ENCODE measurements at regions not wholly inside any gene's neighbourhood (a gene's known extent, or its start where the extent isn't known, plus 50 kb on each side); places are given as distances from the start of the nearest gene placed in this dataset.

- DNase-seq = no peak
- H4K20me1 ChIP-seq (ENCODE audit: low read length) = no peaks in the 10 kb centered on the region
- ChIA-PET CTCF (no interaction called here), POLR2A (ENCODE audit: unreplicated experiment) (no interaction called here)
- no peak overlapping the region for H3K9ac ChIP-seq (ENCODE audit: low read length)
- 0 out of 2 replicates have a peak, but pooled peaks cover 12% of the 10 kb centered on the region for H3K27me3 ChIP-seq (ENCODE audit: low read length)
- no TSS peak for BruUV-seq (replicated peaks)
- no peak overlapping the region for H2AFZ ChIP-seq (ENCODE audit: low read length)
- no peaks in the 10 kb centered on the region for H3K79me2 ChIP-seq (ENCODE audit: low read length)
- H3K4me1 ChIP-seq (ENCODE audit: insufficient read depth, low read length) = no peaks in the 10 kb centered on the region
- no peak overlapping the region for H3K4me3 ChIP-seq (ENCODE audit: low read length)
- no peaks in the 10 kb centered on the region for H3F3A ChIP-seq (ENCODE audit: low read length, unreplicated experiment)
- H3K9me2 ChIP-seq (replicated peaks; ENCODE audit: low read length) = no peaks in the 10 kb centered on the region
- H3K9me3 ChIP-seq (ENCODE audit: low read length) = no peaks in the 10 kb centered on the region
- no peak overlapping the region for H3K4me2 ChIP-seq (ENCODE audit: low read length)
- no peak overlapping the region for H3K27ac ChIP-seq (ENCODE audit: low read length)
- TF ChIP-seq EZH2 (IDR thresholded peaks at IDR 0.05; ENCODE audit: low read length, unreplicated experiment) (no peak), EZH2phosphoT487 (IDR thresholded peaks at IDR 0.05; ENCODE audit: borderline replicate concordance, low read length) (no peak), CTCF (conservative IDR thresholded peaks at IDR 0.05; ENCODE audit: low read depth, low read length) (no peak)
- no peak for ATAC-seq
- intact Hi-C loops (cut with micrococcal nuclease) = no loop called here
- no peaks in the 10 kb centered on the region for H3K36me3 ChIP-seq (ENCODE audit: low read depth, low read length)
Measured at GRCh38 chr2:36031471-36031870, 324.1 kb upstream of the CRIM1 start.

GRCh38 chr2:36027616-36028015 is 328.0 kb upstream of the CRIM1 start:
- Histone ChIP-seq H3K4me2 (ENCODE audit: low read length) (no peak overlapping the region), H3F3A (ENCODE audit: low read length, unreplicated experiment) (no peaks in the 10 kb centered on the region), H3K27me3 (ENCODE audit: low read length) (0 out of 2 replicates have a peak, but pooled peaks cover 12% of the 10 kb centered on the region), H2AFZ (ENCODE audit: low read length) (no peak overlapping the region), H3K27ac (ENCODE audit: low read length) (no peak overlapping the region), H3K36me3 (ENCODE audit: low read depth, low read length) (no peaks in the 10 kb centered on the region), H3K9me2 (replicated peaks; ENCODE audit: low read length) (no peaks in the 10 kb centered on the region), H3K4me1 (ENCODE audit: insufficient read depth, low read length) (no peaks in the 10 kb centered on the region), H3K79me2 (ENCODE audit: low read length) (no peaks in the 10 kb centered on the region), H3K4me3 (ENCODE audit: low read length) (no peak overlapping the region), H3K9me3 (ENCODE audit: low read length) (no peaks in the 10 kb centered on the region), H4K20me1 (ENCODE audit: low read length) (no peaks in the 10 kb centered on the region), H3K9ac (ENCODE audit: low read length) (no peak overlapping the region)
- DNase-seq (no peak), ATAC-seq (no peak)
- ChIA-PET CTCF (no interaction called here), POLR2A (ENCODE audit: unreplicated experiment) (no interaction called here)
- no TSS peak for BruUV-seq (replicated peaks)
- intact Hi-C loops (cut with micrococcal nuclease) = no loop called here
- TF ChIP-seq EZH2 (IDR thresholded peaks at IDR 0.05; ENCODE audit: low read length, unreplicated experiment) (no peak), CTCF (conservative IDR thresholded peaks at IDR 0.05; ENCODE audit: low read depth, low read length) (no peak), EZH2phosphoT487 (IDR thresholded peaks at IDR 0.05; ENCODE audit: borderline replicate concordance, low read length) (no peak)

GRCh38 chr2:36013064-36013463 is 342.5 kb upstream of the CRIM1 start:
- no peak overlapping the region for H3K4me2 ChIP-seq (ENCODE audit: low read length)
- H3K4me3 ChIP-seq (ENCODE audit: low read length) = no peak overlapping the region
- ChIA-PET CTCF (no interaction called here), POLR2A (ENCODE audit: unreplicated experiment) (no interaction called here)
- intact Hi-C loops (cut with micrococcal nuclease) = no loop called here
- no peak for DNase-seq
- no peaks in the 10 kb centered on the region for H4K20me1 ChIP-seq (ENCODE audit: low read length)
- no peak overlapping the region for H2AFZ ChIP-seq (ENCODE audit: low read length)
- H3K9me3 ChIP-seq (ENCODE audit: low read length) = no peaks in the 10 kb centered on the region
- no peaks in the 10 kb centered on the region for H3K79me2 ChIP-seq (ENCODE audit: low read length)
- BruUV-seq (replicated peaks) = no TSS peak
- H3K4me1 ChIP-seq (ENCODE audit: insufficient read depth, low read length) = no peaks in the 10 kb centered on the region
- H3K27ac ChIP-seq (ENCODE audit: low read length) = no peak overlapping the region
- TF ChIP-seq EZH2phosphoT487 (IDR thresholded peaks at IDR 0.05; ENCODE audit: borderline replicate concordance, low read length) (no peak), CTCF (conservative IDR thresholded peaks at IDR 0.05; ENCODE audit: low read depth, low read length) (no peak), EZH2 (IDR thresholded peaks at IDR 0.05; ENCODE audit: low read length, unreplicated experiment) (no peak)
- no peak for ATAC-seq
- no peaks in the 10 kb centered on the region for H3F3A ChIP-seq (ENCODE audit: low read length, unreplicated experiment)
- peaks cover 9% of the 10 kb centered on the region for H3K27me3 ChIP-seq (ENCODE audit: low read length)
- no peaks in the 10 kb centered on the region for H3K36me3 ChIP-seq (ENCODE audit: low read depth, low read length)
- H3K9me2 ChIP-seq (replicated peaks; ENCODE audit: low read length) = no peaks in the 10 kb centered on the region
- H3K9ac ChIP-seq (ENCODE audit: low read length) = no peak overlapping the region
